NCI-H1694 (cell line): ENCODE measurements at regions not wholly inside any gene's neighbourhood (a gene's known extent, or its start where the extent isn't known, plus 50 kb on each side); places are given as distances from the start of the nearest gene placed in this dataset.

Source experiments
- DNase-seq: peaks from one replicate; lab custom pipeline; 2025; lab: John Stamatoyannopoulos, UW

- DNase-seq, result no peak
Measured at GRCh38 chr3:18295171-18295920, 129.8 kb downstream of the SATB1 start.

- DNase-seq, result no peak
Measured at GRCh38 chr3:18290157-18290556, 135.0 kb downstream of the SATB1 start.

GRCh38 chr3:18288243-18288642 lies 136.9 kb downstream of the SATB1 start:
- no peak for DNase-seq

- DNase-seq, result no peak
Measured at GRCh38 chr3:18284716-18285115, 140.4 kb downstream of the SATB1 start.

DNA sequence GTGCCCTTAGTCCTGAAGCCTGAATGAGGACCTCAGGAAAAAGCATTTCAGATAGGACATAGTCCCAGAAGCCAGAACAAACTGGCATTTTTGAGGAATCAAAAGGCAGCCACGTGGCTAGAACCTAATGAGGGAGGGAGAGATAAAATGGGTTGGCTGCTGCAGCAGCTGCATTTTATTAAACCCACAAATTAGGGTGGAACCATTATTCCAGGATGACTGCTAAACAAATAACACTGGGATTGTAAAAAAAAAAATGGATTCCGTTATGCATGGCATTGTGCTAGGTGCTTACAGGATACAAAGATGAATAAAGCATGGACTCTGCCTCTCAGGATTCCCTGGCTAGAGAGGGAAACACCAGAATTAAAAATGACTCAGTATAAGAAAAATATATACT lies 141.5 kb downstream of the SATB1 start:
- DNase-seq, result no peak

DNA sequence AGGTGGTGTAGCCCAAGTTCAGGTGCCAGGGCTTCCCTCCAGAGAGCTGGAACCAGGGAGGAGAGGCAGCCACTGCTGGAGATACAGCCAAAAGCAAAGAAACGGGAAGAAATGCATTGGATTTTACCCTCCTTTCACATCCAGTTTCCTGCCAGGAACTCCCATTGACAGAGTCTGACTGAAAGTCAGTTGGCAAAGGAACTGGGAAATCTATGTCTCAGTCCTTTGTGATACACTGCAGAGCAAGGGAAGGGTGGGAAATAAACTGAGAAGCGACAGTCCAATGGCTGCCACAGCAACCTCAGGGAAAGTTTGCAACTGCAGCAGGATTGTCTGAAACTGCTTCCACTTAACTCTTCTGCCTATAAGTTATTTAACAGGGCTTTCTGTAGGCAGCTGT lies 142.6 kb downstream of the SATB1 start:
- DNase-seq, result no peak

DNA sequence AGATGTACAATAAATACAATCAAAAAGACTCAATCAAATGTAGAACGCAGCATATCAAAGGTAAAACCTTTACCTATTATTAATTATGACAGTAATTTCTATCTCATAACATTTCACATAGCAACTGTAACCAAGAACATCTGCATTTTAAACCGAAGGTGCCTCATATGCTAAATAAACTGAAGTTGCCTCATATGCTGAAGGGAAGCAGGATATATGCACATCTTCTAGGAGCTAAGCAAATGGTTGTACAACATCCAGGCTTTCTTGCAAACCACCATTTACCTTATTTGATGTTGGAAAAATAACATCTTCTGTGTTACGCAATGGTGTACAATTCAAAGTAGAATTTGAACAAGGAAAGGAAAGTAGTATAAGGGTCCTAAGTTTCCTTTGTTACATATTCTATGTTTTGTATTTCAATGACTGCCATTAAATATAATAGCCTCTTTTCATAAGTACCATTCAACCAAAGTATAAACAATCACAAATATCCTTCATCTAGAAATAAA lies 145.9 kb downstream of the SATB1 start:
- no peak for DNase-seq

DNA sequence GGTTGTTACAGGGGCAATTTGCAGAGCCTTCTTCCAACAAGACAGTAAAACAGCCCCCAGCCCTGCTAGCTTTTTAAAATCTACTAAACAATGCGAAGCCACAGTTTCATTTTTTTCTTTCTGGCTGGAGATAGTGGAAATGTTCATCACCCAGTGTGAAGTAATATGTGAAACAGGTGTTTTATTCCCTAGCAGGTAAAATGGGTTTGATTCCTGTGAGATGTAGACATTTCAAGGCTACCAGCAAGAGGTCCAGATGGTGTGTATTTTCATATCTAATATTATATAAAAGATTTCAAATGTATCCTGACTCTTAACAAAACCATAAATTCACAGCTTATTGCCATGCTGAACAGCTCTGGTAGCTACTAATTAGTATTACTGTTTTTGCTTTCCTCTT lies 160.3 kb downstream of the SATB1 start:
- DNase-seq, result no peak

GRCh38 chr3:18264361-18264760 lies 160.8 kb downstream of the SATB1 start:
- no peak for DNase-seq

GRCh38 chr3:18258492-18258891 lies 166.6 kb downstream of the SATB1 start:
- DNase-seq, result no peak

DNA sequence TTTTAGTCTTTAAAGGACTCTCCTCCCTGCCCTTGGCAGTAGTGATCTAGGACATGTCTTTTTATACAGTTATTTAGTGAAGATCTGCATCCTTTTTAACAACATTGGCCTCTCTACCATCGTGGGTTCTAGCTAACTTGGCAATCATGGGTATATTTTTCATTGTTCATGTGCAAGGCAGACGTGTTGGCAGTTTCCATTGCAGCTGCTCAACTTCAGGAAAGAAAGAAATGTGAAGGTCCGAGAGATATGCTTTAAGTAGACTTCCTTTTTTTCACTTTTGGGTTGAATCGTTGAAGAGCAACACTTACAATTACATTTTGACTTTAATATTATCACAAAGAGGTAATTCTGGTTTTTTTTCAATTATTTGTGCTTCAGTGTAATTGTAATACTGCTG lies 172.6 kb downstream of the SATB1 start:
- no peak for DNase-seq

GRCh38 chr3:18250991-18251390 lies 174.1 kb downstream of the SATB1 start:
- DNase-seq, result no peak

GRCh38 chr3:18249126-18249525 lies 176.0 kb downstream of the SATB1 start:
- no peak for DNase-seq

DNA sequence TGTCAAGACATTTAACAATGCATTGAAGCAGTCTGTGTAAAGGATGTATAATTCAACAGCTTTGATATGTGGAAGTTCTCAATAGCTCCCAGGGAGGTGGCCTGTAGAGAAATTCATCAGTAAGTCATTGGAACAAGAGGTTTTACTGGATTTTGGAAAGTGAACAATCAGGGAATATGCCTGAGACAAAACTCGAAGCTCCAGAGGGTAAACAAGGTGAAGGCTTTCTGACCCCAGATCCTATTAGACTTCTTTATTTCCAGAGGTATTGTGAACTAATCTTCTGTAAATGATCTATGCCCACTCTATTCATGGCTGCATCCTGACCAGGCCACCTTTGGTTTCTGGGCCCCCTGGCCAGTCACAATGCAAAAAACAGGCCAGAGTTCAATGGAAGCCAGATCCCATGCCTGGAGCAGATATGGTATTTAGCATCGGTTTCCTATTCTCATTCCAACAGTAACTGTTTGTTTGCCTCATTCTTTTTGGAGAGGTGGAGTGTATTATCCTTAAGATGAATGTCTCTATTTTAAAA lies 177.3 kb downstream of the SATB1 start:
- DNase-seq, result no peak

DNA sequence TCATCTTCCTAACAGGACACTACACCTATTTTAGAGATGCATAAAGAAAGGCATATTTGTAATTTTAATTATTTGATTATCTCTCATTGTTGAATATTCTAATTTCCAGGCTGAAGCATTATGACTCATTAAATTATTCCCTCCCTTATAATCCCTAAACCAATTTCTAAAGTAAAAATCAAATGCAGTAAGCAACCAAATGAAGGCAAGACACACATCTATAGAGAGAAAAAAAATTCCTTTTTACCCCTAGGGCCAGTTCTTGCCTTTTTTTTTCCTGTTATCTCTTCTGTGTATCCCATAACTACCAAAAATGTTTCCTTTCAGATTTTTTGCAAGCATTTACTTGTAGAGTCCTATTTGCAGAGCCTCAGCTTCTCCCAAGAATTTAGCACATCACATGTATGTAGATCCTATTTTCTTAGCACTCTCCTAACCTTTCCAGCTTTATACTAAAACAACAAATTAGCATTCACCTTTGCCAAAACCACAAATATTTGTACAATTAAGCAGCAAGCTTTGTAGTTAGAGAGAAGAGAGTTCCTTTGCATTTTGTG lies 177.9 kb downstream of the SATB1 start:
- no peak for DNase-seq

DNA sequence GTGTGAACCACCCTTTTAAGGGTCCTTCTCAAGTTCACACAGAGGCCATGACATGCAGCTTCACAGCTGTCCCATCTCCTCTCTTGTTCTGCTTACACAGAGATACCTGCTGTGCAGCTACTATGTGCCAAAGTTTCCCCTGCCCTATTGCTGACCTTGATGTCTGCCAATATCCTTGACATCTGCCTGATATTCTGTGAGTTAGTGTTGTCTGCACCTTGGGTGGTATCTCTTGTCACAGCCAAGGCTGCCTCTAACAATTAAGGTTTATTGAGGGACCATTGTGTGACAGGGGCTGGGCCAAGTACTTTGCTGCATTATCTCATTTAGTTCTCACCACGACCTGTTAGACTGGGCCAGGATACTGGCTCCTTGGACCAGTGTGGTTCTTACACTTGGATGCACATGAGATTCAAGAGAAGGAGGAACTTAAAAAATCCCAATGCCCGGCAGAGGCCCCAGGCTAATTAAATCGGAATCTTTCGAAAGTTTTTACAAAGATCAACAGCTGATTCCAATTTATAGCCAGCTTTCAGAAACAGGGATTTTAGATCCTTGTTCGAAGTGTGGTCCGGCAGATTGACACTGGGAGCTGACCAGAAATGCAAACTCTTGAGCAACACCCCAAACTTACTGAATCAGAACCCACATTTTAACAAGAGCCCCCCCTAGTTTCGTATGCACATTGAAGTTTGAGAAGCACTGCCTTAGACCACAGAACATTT lies 178.6 kb downstream of the SATB1 start:
- DNase-seq, result no peak

GRCh38 chr3:18245721-18246120 lies 179.4 kb downstream of the SATB1 start:
- no peak for DNase-seq

DNA sequence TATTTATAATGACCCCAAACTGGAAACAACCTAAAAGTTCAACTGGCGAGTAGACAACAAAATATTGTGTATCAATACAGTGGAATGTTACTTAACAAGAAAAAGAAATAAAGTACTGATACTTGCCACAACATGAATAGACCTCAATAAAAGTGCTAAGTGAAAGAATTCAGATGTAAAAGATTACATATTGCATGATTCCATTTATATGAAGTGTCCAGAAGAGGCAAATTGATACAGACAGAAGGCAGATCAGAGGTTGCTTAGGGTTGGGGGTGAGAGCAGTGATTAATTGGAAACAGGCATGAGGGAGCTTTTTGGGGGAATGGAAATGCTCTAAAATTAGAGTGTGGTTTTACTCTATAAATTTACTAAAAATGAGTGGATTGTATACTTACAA lies 183.3 kb downstream of the SATB1 start:
- no peak for DNase-seq

- DNase-seq, result no peak
Measured at GRCh38 chr3:18239674-18240073, 185.5 kb downstream of the SATB1 start.

DNA sequence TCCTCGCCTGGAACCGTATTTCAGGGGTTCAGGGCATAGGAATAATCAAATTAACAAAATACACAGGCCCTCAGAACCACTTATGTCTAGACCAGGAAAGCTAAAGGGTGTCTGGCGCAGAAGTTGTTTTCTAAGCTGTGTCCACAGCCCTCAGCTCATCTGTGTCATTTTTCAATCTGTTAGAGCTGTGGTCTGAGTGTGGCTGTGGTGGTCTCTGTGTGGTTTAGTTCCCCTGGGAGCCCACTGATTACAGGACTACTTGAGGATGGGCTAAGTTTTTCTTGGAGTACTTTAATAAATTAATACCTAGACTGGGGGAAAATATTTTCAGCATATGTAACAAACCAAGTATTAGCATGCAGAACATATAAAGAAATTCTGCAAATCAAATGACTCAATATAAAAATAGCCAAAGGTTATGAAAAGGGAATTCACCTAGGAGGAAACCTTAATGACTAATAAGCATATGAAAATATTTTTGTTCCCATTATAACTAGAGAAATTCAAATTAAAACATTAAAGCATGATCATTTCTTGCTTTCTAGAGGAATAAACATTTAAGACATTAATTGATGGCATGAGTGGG lies 186.3 kb downstream of the SATB1 start:
- no peak for DNase-seq

DNA sequence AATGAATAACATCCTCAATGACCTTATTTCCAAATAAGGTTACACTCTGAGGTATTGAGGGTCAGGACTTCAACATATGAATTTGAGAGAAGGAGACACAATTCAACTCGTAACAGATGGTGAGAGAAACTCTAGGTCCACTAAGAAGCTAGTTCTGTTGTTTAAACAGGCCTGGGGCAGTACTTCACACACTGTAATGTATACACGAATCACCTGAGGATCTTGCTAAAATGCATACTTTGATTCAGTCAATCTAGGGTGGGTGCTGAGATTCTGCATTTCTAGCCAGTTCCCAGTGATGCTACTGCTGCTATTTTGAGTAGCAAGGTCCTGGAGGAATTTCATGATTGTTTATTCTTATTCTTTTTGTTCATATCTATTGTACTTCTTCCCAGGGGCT lies 186.8 kb downstream of the SATB1 start:
- no peak for DNase-seq

- DNase-seq, result no peak
Measured at GRCh38 chr3:18237251-18238005, 187.7 kb downstream of the SATB1 start.
